Gastroesophageal sphincter (tissue), 3 donors: ENCODE measurements at regions not wholly inside any gene's neighbourhood (a gene's known extent, or its start where the extent isn't known, plus 50 kb on each side); places are given as distances from the start of the nearest gene placed in this dataset.

ENCODE experiments used
- POLR2A ChIP-seq, 2 donors: fragments of 450-650 bp; IDR thresholded peaks; one replicate each; pipeline ENCODE4 v1.6.1; 2017; ENCODE audit warnings: antibody characterized with exemption in 2 of 2, mild to moderate bottlenecking in 2 of 2, moderate library complexity in 1 of 2
- POLR2AphosphoS5 ChIP-seq: sonication (generic); formaldehyde crosslinking; IDR thresholded peaks from one replicate; pipeline ENCODE4 v1.6.1; 2017; ENCODE audit warnings: antibody characterized with exemption
- TF ChIP-seq, protein P1 (sequence below), 4 experiments: fragments of 200-600 bp in 2 of 4; fragments of 450-650 bp in 2 of 4; sonication (generic) in 1 of 4; IDR thresholded peaks; one replicate each; pipeline ENCODE4 v1.5.1; 2017 to 2019; ENCODE audit warnings: antibody characterized with exemption in 4 of 4, mild to moderate bottlenecking in 2 of 4, moderate library complexity in 2 of 4

GRCh38 chr6:156391977-156392376 is 385.2 kb upstream of the ARID1B start:
- TF ChIP-seq, protein P1, sequence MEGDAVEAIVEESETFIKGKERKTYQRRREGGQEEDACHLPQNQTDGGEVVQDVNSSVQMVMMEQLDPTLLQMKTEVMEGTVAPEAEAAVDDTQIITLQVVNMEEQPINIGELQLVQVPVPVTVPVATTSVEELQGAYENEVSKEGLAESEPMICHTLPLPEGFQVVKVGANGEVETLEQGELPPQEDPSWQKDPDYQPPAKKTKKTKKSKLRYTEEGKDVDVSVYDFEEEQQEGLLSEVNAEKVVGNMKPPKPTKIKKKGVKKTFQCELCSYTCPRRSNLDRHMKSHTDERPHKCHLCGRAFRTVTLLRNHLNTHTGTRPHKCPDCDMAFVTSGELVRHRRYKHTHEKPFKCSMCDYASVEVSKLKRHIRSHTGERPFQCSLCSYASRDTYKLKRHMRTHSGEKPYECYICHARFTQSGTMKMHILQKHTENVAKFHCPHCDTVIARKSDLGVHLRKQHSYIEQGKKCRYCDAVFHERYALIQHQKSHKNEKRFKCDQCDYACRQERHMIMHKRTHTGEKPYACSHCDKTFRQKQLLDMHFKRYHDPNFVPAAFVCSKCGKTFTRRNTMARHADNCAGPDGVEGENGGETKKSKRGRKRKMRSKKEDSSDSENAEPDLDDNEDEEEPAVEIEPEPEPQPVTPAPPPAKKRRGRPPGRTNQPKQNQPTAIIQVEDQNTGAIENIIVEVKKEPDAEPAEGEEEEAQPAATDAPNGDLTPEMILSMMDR (IDR thresholded peaks at IDR 0.05): no peak
- TF ChIP-seq POLR2A (IDR thresholded peaks at IDR 0.05) (no peak), POLR2AphosphoS5 (no peak)
